ENCODE measurements at regions not wholly inside any gene's neighbourhood (a gene's known extent, or its start where the extent isn't known, plus 50 kb on each side); places are given as distances from the start of the nearest gene placed in this dataset.

DNA sequence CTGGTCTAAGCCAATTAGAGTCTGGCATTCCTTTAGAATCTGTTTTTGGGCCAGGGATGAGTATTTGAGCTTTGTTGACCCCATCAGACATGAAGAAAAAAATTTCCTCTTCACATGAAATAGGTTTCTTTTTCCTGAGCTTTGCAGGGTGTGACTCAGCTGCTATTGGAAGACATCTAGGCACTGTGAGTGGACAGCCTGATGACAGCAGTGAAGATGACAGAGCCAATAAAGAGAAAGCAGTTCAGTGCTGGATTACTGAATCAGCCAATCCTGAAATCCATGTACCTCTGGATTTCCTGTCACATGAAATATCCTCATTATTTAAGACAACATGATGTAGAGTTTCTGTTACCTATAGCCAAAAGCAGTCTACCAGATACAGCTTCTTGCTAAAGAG is 51.3 kb upstream of the GRIA1 start:
- TF ChIP-seq CTCF (IDR thresholded peaks at IDR 0.05): no peak
- TF ChIP-seq POLR2A (IDR thresholded peaks at IDR 0.05): no peak
